Nephron progenitor cell (in vitro differentiated cells): ENCODE measurements at regions not wholly inside any gene's neighbourhood (a gene's known extent, or its start where the extent isn't known, plus 50 kb on each side); places are given as distances from the start of the nearest gene placed in this dataset.

Experiments
- DNase-seq: peaks from one replicate; pipeline ENCODE4 v3.0.0; 2021
- H3K27ac Mint-ChIP-seq: 2 replicates; pipeline ENCODE4 v1.8.0; 2021; ENCODE audit warnings: mild to moderate bottlenecking, moderate library complexity, mixed read lengths
- H3K27me3 Mint-ChIP-seq: 2 replicates; pipeline ENCODE4 v1.8.0; 2021; ENCODE audit warnings: mild to moderate bottlenecking, low read depth, mixed read lengths; ENCODE audit not compliant: poor library complexity
- H3K36me3 Mint-ChIP-seq: 2 replicates; pipeline ENCODE4 v1.8.0; 2021; ENCODE audit warnings: low read depth, mixed read lengths
- H3K4me1 Mint-ChIP-seq: 2 replicates; pipeline ENCODE4 v1.8.0; 2021; ENCODE audit warnings: mixed read lengths
- H3K4me3 Mint-ChIP-seq: 2 replicates; pipeline ENCODE4 v1.8.0; 2021; ENCODE audit warnings: mild to moderate bottlenecking, moderate library complexity, mixed read lengths
- H3K9me3 Mint-ChIP-seq: 2 replicates; pipeline ENCODE4 v1.8.0; 2021; ENCODE audit warnings: mild to moderate bottlenecking, moderate library complexity, mixed read lengths
- TF ChIP-seq, protein P1 (sequence below): fragments of 200-600 bp; sonication (generic); IDR thresholded peaks from 2 replicates; pipeline ENCODE4 v1.5.0; 2021; ENCODE audit warnings: antibody characterized with exemption

DNA sequence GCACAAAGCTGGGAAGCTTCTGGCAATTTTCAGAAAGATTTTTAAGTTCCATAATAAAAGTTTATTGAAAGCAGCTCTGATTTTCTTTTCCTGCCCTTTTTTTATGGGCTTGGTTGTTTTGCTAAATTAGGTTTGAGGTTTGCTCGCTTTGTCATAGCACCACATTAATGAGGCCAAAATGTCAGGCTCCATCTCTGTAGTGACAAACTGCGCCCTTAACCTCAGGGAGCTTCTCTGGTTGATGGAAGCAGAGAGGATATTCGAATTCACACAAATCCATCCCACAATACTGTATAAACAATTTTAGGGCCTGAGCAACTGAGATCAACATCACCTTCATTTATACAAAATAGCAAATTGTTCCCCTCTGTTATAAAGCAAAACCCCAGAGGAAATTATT lies 342.6 kb upstream of the TMPO start:
- H3K4me1 Mint-ChIP-seq: no peaks in the 10 kb centered on the region
- H3K27ac Mint-ChIP-seq: no peak overlapping the region
- no peak overlapping the region for H3K4me3 Mint-ChIP-seq
- TF ChIP-seq, protein P1, sequence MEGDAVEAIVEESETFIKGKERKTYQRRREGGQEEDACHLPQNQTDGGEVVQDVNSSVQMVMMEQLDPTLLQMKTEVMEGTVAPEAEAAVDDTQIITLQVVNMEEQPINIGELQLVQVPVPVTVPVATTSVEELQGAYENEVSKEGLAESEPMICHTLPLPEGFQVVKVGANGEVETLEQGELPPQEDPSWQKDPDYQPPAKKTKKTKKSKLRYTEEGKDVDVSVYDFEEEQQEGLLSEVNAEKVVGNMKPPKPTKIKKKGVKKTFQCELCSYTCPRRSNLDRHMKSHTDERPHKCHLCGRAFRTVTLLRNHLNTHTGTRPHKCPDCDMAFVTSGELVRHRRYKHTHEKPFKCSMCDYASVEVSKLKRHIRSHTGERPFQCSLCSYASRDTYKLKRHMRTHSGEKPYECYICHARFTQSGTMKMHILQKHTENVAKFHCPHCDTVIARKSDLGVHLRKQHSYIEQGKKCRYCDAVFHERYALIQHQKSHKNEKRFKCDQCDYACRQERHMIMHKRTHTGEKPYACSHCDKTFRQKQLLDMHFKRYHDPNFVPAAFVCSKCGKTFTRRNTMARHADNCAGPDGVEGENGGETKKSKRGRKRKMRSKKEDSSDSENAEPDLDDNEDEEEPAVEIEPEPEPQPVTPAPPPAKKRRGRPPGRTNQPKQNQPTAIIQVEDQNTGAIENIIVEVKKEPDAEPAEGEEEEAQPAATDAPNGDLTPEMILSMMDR: no peak
- H3K9me3 Mint-ChIP-seq: no peaks in the 10 kb centered on the region
- peaks cover 7% of the 10 kb centered on the region for H3K27me3 Mint-ChIP-seq
- no peaks in the 10 kb centered on the region for H3K36me3 Mint-ChIP-seq
- no peak for DNase-seq

DNA sequence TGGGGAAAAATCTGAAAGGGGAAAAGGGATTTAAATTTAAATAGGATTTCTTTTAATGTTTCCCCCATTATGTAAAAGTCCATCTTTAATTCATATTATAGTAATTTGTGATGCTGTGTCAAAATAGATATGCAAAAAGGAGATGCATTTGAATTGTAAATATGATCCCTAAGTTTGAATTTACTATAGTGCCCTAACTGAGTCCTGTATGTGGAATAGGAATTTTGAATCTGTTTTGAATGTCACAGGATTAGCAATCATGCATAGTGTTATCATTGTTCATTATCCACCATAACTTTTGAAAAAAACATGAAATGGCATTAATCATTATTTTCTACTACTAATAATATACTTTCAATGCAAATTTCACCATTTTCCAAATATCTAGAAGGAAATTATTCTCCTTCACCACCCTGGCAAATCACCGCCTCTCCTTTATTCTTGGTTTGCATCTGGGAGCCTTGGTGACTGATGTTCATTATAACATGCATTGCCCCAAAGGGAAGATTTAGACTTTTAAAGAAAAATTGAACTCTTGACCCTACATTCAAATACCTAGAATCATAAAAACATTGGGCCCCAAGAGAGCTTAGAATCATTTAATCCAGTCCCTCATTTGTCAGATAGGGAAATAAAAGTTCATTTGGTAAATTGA lies 341.5 kb upstream of the TMPO start:
- H3K36me3 Mint-ChIP-seq: no peaks in the 10 kb centered on the region
- H3K9me3 Mint-ChIP-seq: no peaks in the 10 kb centered on the region
- no peaks in the 10 kb centered on the region for H3K4me1 Mint-ChIP-seq
- no peak overlapping the region for H3K27ac Mint-ChIP-seq
- TF ChIP-seq, protein P1: no peak
- no peak for DNase-seq
- H3K27me3 Mint-ChIP-seq: peaks cover 7% of the 10 kb centered on the region
- H3K4me3 Mint-ChIP-seq: no peak overlapping the region

DNA sequence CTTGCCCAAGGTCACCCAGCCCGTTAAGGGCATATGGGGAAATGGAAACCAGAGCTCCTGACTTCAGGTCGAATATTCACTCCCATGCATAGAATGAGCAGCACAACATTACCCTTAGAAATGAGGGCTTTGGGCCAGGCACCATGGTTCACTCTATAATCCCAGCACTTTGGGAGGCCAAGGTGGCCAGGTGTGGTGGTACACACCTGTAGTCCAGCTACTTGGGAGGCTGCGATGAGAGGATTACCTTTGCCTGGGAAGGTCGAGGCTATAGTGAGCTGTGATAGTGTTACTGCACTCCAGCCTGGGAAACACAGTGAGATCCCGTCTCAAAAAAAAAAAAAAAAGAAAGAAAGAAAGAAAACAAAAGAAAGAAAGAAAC lies 341.0 kb upstream of the TMPO start:
- Mint-ChIP-seq H3K36me3 (no peaks in the 10 kb centered on the region), H3K27me3 (peaks cover 7% of the 10 kb centered on the region), H3K4me3 (no peak overlapping the region), H3K27ac (no peak overlapping the region), H3K9me3 (no peaks in the 10 kb centered on the region), H3K4me1 (no peaks in the 10 kb centered on the region)
- TF ChIP-seq, protein P1: no peak
- DNase-seq: no peak

GRCh38 chr12:98178126-98178525 lies 337.3 kb upstream of the TMPO start:
- no peaks in the 10 kb centered on the region for H3K4me1 Mint-ChIP-seq
- H3K27ac Mint-ChIP-seq: no peak overlapping the region
- no peaks in the 10 kb centered on the region for H3K36me3 Mint-ChIP-seq
- DNase-seq: no peak
- H3K27me3 Mint-ChIP-seq: peaks cover 10% of the 10 kb centered on the region
- TF ChIP-seq, protein P1: no peak
- H3K9me3 Mint-ChIP-seq: no peaks in the 10 kb centered on the region
- no peak overlapping the region for H3K4me3 Mint-ChIP-seq

- TF ChIP-seq, protein P1: no peak
- peaks cover 10% of the 10 kb centered on the region for H3K27me3 Mint-ChIP-seq
- H3K4me3 Mint-ChIP-seq: no peak overlapping the region
- no peak for DNase-seq
- no peaks in the 10 kb centered on the region for H3K4me1 Mint-ChIP-seq
- no peaks in the 10 kb centered on the region for H3K36me3 Mint-ChIP-seq
- H3K27ac Mint-ChIP-seq: no peak overlapping the region
- no peaks in the 10 kb centered on the region for H3K9me3 Mint-ChIP-seq
These were observed 336.2 kb upstream of the TMPO start for GRCh38 chr12:98179151-98179550.

DNA sequence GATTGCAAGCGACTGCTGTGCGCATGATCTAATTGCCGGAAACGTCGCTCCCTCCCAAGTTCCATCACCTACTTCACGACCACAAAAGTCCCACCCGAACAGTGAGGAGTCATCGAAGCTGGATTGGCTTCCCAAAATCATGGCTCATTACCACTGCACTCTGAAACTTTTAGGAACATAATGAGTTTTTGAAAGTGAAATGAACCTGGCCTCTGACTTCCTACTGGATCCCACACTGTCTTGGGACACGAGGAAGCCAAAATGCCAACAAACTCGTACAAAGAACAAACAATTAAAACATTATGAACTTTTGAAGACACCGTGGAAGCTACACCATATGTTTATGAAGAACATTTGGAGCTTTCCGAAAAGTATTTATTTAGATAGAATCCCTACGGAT lies 334.8 kb upstream of the TMPO start:
- Mint-ChIP-seq H3K27ac (no peak overlapping the region), H3K4me3 (no peak overlapping the region)

More for the DNA sequence above, 334.8 kb upstream of the TMPO start:
- TF ChIP-seq, protein P1: no peak
- no peak for DNase-seq
- peaks cover 12% of the 10 kb centered on the region for H3K27me3 Mint-ChIP-seq
- H3K9me3 Mint-ChIP-seq: no peaks in the 10 kb centered on the region
- H3K36me3 Mint-ChIP-seq: no peaks in the 10 kb centered on the region
- no peaks in the 10 kb centered on the region for H3K4me1 Mint-ChIP-seq
